K562 (cell line): ENCODE measurements at regions not wholly inside any gene's neighbourhood (a gene's known extent, or its start where the extent isn't known, plus 50 kb on each side); places are given as distances from the start of the nearest gene placed in this dataset.

Experiments
- ATAC-seq: fragments of 200-7000 bp; cut with Tn5 transposase; 3 replicates; pipeline ENCODE4 v1.9.1; 2020; ENCODE audit warnings: moderate library complexity
- BruUV-seq: library from RNA; stranded (reverse); fragments of 400-500 nt; replicated peaks from 2 replicates; lab custom pipeline; 2021; lab: Mats Ljungman, UMichigan
- CTCF ChIA-PET: fragments of 300-600 bp; formaldehyde crosslinking; extraction: SDS; loops from one replicate; lab custom pipeline; 2021; ENCODE audit warnings: low intra/inter-chr PET ratio; lab: Yijun Ruan, JAX
- POLR2A ChIA-PET: fragments of 300-600, 350-650 bp; sonication (Branson Sonifier 250); formaldehyde crosslinking; extraction: SDS; loops from one replicate; lab custom pipeline; 2021; ENCODE audit warnings: antibody characterized with exemption, inconsistent platforms; lab: Yijun Ruan, JAX
- DNase-seq, 4 experiments: peaks; one replicate each; pipeline versions ENCODE4 v3.0.0 to v3.0.0-alpha.2; 2011 to 2018; ENCODE audit warnings: low spot score in 3 of 4, mixed read lengths in 3 of 4; ENCODE audit errors: extremely low read depth in 1 of 4
- FAIRE-seq: peaks from 2 replicates; lab custom pipeline; 2011; peaks lifted over from hg19 to GRCh38; lab: Jason Lieb, UNC
- H2AFZ ChIP-seq: 2 replicates; pipeline ENCODE4 v1.6.0; 2011; ENCODE audit warnings: low read depth, low read length, control low read depth, inconsistent platforms
- H3K27ac ChIP-seq: fragments of 200-600 bp; 3 replicates; pipeline ENCODE4 v1.8.0; 2011; ENCODE audit warnings: low read depth, mild to moderate bottlenecking, control low read depth, inconsistent platforms, low read length, moderate library complexity, mixed read lengths; ENCODE audit errors: extremely low read depth
- H3K27me3 ChIP-seq, 2 experiments: fragments of 300-600 bp in 1 of 2; 2 replicates in 1 of 2; 3 replicates in 1 of 2; pipeline versions ENCODE4 v1.6.0 to v1.8.0; 2011; ENCODE audit warnings: inconsistent platforms in 2 of 2, low read length in 2 of 2, mild to moderate bottlenecking in 1 of 2, mixed read lengths in 1 of 2, moderate library complexity in 1 of 2; ENCODE audit not compliant: control insufficient read depth in 2 of 2, insufficient read depth in 2 of 2
- H3K36me3 ChIP-seq: fragments of 300-600 bp; 3 replicates; pipeline ENCODE4 v1.8.0; 2011; ENCODE audit warnings: mild to moderate bottlenecking, low read length, inconsistent platforms; ENCODE audit not compliant: control insufficient read depth, insufficient read depth
- H3K4me1 ChIP-seq, 2 experiments: fragments of 200-600 bp in 1 of 2; replicated peaks in 1 of 2; 2 replicates in 1 of 2; 3 replicates in 1 of 2; pipeline versions ENCODE4 v1.5.1 to v1.8.0; 2011; ENCODE audit warnings: inconsistent platforms in 2 of 2, low read length in 2 of 2, mild to moderate bottlenecking in 1 of 2, mixed read lengths in 1 of 2, moderate library complexity in 1 of 2; ENCODE audit not compliant: control insufficient read depth in 2 of 2, insufficient read depth in 2 of 2
- H3K4me2 ChIP-seq: 2 replicates; pipeline ENCODE4 v1.6.1; 2011; ENCODE audit warnings: low read length, control low read depth, inconsistent platforms, mixed read lengths; ENCODE audit not compliant: insufficient read depth
- H3K4me3 ChIP-seq: fragments of 200-600 bp; sonication (generic), shearing (Covaris generic); 2 replicates; pipeline ENCODE4 v1.5.1; 2016; ENCODE audit warnings: control low read depth, inconsistent platforms
- H3K79me2 ChIP-seq: fragments of 200-600 bp; 3 replicates; pipeline ENCODE4 v1.8.0; 2011; ENCODE audit warnings: low read length, inconsistent platforms; ENCODE audit not compliant: control insufficient read depth, insufficient read depth
- H3K9ac ChIP-seq, 2 experiments: 2 replicates each; pipeline versions ENCODE4 v1.6.0 to v1.6.1; 2011; ENCODE audit warnings: low read depth in 2 of 2, low read length in 2 of 2, control low read depth in 1 of 2, inconsistent platforms in 1 of 2, mild to moderate bottlenecking in 1 of 2, mixed read lengths in 1 of 2; ENCODE audit not compliant: insufficient read depth in 1 of 2
- H3K9me1 ChIP-seq: one replicate; pipeline ENCODE4 v1.6.0; 2011; ENCODE audit warnings: inconsistent platforms, mild to moderate bottlenecking, low read length, moderate library complexity; ENCODE audit not compliant: control insufficient read depth, insufficient read depth
- H3K9me3 ChIP-seq: replicated peaks from 2 replicates; pipeline ENCODE4 v1.5.1; 2011; ENCODE audit warnings: low read depth, low read length, inconsistent platforms; ENCODE audit not compliant: control insufficient read depth, insufficient read depth
- H4K20me1 ChIP-seq: replicated peaks from 2 replicates; pipeline ENCODE4 v1.6.1; 2011; ENCODE audit warnings: low read length, inconsistent platforms, mixed read lengths; ENCODE audit not compliant: control insufficient read depth, insufficient read depth
- CBFA2T2 ChIP-seq: fragments of 450-650 bp; conservative IDR thresholded peaks from 2 replicates; pipeline ENCODE4 v1.6.1; 2017; ENCODE audit warnings: mild to moderate bottlenecking
- CREB5 ChIP-seq: fragments of 250-450 bp; sonication (Bioruptor Pico); IDR thresholded peaks from 2 replicates; pipeline ENCODE4 v1.5.0; 2020; ENCODE audit warnings: mild to moderate bottlenecking
- DLX4 ChIP-seq: fragments of 250-450 bp; sonication (Bioruptor Pico); IDR thresholded peaks from 2 replicates; pipeline ENCODE4 v1.6.1; 2021; ENCODE audit warnings: mild to moderate bottlenecking
- SOX6 ChIP-seq: fragments of 450-650 bp; IDR thresholded peaks from 2 replicates; pipeline ENCODE4 v1.6.1; 2014; ENCODE audit warnings: mild to moderate bottlenecking
- TSC22D4 ChIP-seq: fragments of 450-650 bp; IDR thresholded peaks from 2 replicates; pipeline ENCODE4 v1.6.1; 2016; ENCODE audit warnings: missing genetic modification characterization, missing biosample characterization, control low read depth
- USF2 ChIP-seq: sonication (generic); formaldehyde crosslinking; IDR thresholded peaks from 2 replicates; pipeline ENCODE4 v1.5.0; 2020; ENCODE audit warnings: missing genetic modification reagents
- ZKSCAN3 ChIP-seq: fragments of 250-450 bp; sonication (Bioruptor Pico); IDR thresholded peaks from 2 replicates; pipeline ENCODE4 v1.4.0; 2020
- ZNF707 ChIP-seq: fragments of 250-450 bp; sonication (Bioruptor Pico); conservative IDR thresholded peaks from 2 replicates; pipeline ENCODE4 v1.8.0; 2022; ENCODE audit warnings: inconsistent platforms, mild to moderate bottlenecking, moderate library complexity
- WGBS: fragments of 100-300 bp; shearing (Covaris generic); methylation state at CpG from one replicate; pipeline ENCODE4 v1.1.6; 2016; ENCODE audit warnings: low coverage, mixed read lengths; ENCODE audit not compliant: insufficient coverage; ENCODE audit errors: missing lambda C conversion rate; 5-methylcytosine and 5-hydroxymethylcytosine counted together
- in situ Hi-C: fragments of 300-500 bp; cut with MboI; formaldehyde crosslinking; loops from 4 replicates; pipeline ENCODE4 v1.15.0; 2018; ENCODE audit warnings: inconsistent platforms, mixed read lengths
- intact Hi-C: fragments of 100-400 bp; cut with micrococcal nuclease; formaldehyde crosslinking; loops from 2 replicates; pipeline ENCODE4 v1.14.2; 2022
- TF ChIP-seq, protein P1 (sequence below): sonication (generic); formaldehyde crosslinking; IDR thresholded peaks from 2 replicates; pipeline ENCODE4 v1.8.0; 2022; ENCODE audit warnings: missing genetic modification reagents, mild to moderate bottlenecking, borderline replicate concordance
- TF ChIP-seq, protein P2 (sequence below): fragments of 450-650 bp; IDR thresholded peaks from 2 replicates; pipeline ENCODE4 v1.6.1; 2017; ENCODE audit warnings: mild to moderate bottlenecking, moderate library complexity

- H3K79me2 ChIP-seq: no peaks in the 10 kb centered on the region
Observed at GRCh38 chr6:77273929-77274328, 189.4 kb downstream of the HTR1B start.

DNA sequence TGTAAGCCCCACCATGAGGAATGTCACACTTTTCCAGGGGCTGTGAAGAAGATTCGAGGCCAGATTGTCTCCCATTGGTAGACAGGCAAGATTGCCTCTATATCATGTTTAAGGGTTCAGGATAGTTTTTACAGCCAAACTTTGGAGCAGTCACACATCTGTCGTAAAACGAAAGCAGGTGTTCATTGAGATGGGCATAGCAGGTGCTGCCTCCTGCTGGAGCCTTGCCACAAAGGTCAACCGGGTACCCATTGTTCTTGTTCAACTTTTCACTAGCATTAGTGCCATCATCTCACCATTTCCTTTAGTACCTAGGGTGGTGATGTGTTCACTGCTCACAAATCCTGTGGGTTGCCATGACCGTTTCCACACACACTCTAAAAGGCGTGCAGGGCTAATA lies 198.3 kb downstream of the HTR1B start:
- Histone ChIP-seq H3K36me3 (no peaks in the 10 kb centered on the region), H3K9ac (no peak overlapping the region), H3K27ac (no peak overlapping the region), H2AFZ (no peak overlapping the region), H3K79me2 (no peaks in the 10 kb centered on the region), H3K9me3 (no peaks in the 10 kb centered on the region), H3K9me1 (no peaks in the 10 kb centered on the region), H3K27me3 (no peaks in the 10 kb centered on the region), H3K4me2 (no peak overlapping the region), H3K4me1 (no peaks in the 10 kb centered on the region), H3K4me3 (no peak overlapping the region), H4K20me1 (no peaks in the 10 kb centered on the region)
- ATAC-seq: no peak
- WGBS: 5% methylated on average over 6 of the region's 6 CpGs
- no peak for FAIRE-seq
- intact Hi-C loops (no loop called here), in situ Hi-C loops (no loop called here)
- BruUV-seq: no TSS peak
- ChIA-PET CTCF (no interaction called here), POLR2A (no interaction called here)
- DNase-seq: no peak
- TF ChIP-seq CBFA2T2: no peak
- no peak for TF ChIP-seq USF2
- no peak for TF ChIP-seq TSC22D4
- TF ChIP-seq CREB5 (CRISPR knock-in tag): no peak
- TF ChIP-seq, protein P1, sequence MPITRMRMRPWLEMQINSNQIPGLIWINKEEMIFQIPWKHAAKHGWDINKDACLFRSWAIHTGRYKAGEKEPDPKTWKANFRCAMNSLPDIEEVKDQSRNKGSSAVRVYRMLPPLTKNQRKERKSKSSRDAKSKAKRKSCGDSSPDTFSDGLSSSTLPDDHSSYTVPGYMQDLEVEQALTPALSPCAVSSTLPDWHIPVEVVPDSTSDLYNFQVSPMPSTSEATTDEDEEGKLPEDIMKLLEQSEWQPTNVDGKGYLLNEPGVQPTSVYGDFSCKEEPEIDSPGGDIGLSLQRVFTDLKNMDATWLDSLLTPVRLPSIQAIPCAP (CRISPR knock-in tag): no peak
- TF ChIP-seq SOX6: no peak
- TF ChIP-seq ZKSCAN3 (CRISPR knock-in tag): no peak
- TF ChIP-seq, protein P2, sequence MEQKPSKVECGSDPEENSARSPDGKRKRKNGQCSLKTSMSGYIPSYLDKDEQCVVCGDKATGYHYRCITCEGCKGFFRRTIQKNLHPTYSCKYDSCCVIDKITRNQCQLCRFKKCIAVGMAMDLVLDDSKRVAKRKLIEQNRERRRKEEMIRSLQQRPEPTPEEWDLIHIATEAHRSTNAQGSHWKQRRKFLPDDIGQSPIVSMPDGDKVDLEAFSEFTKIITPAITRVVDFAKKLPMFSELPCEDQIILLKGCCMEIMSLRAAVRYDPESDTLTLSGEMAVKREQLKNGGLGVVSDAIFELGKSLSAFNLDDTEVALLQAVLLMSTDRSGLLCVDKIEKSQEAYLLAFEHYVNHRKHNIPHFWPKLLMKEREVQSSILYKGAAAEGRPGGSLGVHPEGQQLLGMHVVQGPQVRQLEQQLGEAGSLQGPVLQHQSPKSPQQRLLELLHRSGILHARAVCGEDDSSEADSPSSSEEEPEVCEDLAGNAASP: no peak

More at GRCh38 chr6:77273929-77274328, 189.4 kb downstream of the HTR1B start:
- H4K20me1 ChIP-seq: no peaks in the 10 kb centered on the region
- ChIA-PET CTCF (no interaction called here), POLR2A (no interaction called here)
- TF ChIP-seq DLX4 (CRISPR knock-in tag) (no peak), ZNF707 (CRISPR knock-in tag) (peak; percentile 85)
- no peaks in the 10 kb centered on the region for H3K27me3 ChIP-seq
- BruUV-seq: no TSS peak
- no peak for DNase-seq
- H3K27ac ChIP-seq: no peak overlapping the region
- no peak overlapping the region for H2AFZ ChIP-seq
- no peaks in the 10 kb centered on the region for H3K9me1 ChIP-seq
- no peak overlapping the region for H3K9ac ChIP-seq
- no peak for ATAC-seq
- no peaks in the 10 kb centered on the region; the same call in 1 of the 2 replicates for H3K9me3 ChIP-seq
- 0% methylated on average over 2 of the region's 2 CpGs for WGBS
- no peak for FAIRE-seq
- H3K4me2 ChIP-seq: no peak overlapping the region
- in situ Hi-C loops (loop anchor here (5.0 kb wide), 1 partner anchor 97 kb away; no protein-coding TSS in a partner anchor), intact Hi-C loops (no loop called here)
- no peaks in the 10 kb centered on the region for H3K36me3 ChIP-seq
- H3K4me1 ChIP-seq: no peaks in the 10 kb centered on the region
- no peak overlapping the region for H3K4me3 ChIP-seq
